Right lobe of liver (tissue), 6 donors: ENCODE measurements at regions not wholly inside any gene's neighbourhood (a gene's known extent, or its start where the extent isn't known, plus 50 kb on each side); places are given as distances from the start of the nearest gene placed in this dataset.
A peak's percentile ranks its signal among the peaks of the same experiment; 100 is the strongest.

Experiments used
- ATAC-seq, 4 donors: fragments of 200-7000 bp; cut with Tn5 transposase; one replicate each; pipeline ENCODE4 v1.9.1; 2020; ENCODE audit warnings: mild to moderate bottlenecking in 4 of 4, moderate library complexity in 4 of 4
- DNase-seq, 3 donors: peaks; one replicate each; pipeline ENCODE4 v3.0.0-alpha.2; 2020
- H3K27ac ChIP-seq, 3 donors: fragments of 200-600 bp; one replicate each; pipeline ENCODE4 v1.8.0; 2022
- H3K27me3 ChIP-seq, 2 donors: fragments of 200-600 bp; one replicate each; pipeline ENCODE4 v1.8.0; 2022
- H3K36me3 ChIP-seq, 4 donors: fragments of 200-600 bp; sonication (generic) in 1 of 4; one replicate each; pipeline versions ENCODE4 v1.5.1 to v1.8.0; 2017 to 2022; ENCODE audit warnings: control low read depth in 1 of 4
- H3K4me1 ChIP-seq, 4 donors: fragments of 200-600 bp; sonication (generic) in 1 of 4; one replicate each; pipeline versions ENCODE4 v1.5.1 to v1.8.0; 2017 to 2022; ENCODE audit warnings: control low read depth in 1 of 4
- H3K4me3 ChIP-seq, 3 donors: fragments of 200-600 bp; one replicate each; pipeline ENCODE4 v1.8.0; 2022
- H3K9me3 ChIP-seq, 4 donors: fragments of 200-600 bp; sonication (generic) in 1 of 4; one replicate each; pipeline versions ENCODE4 v1.5.1 to v1.8.0; 2017 to 2022; ENCODE audit warnings: control low read depth in 1 of 4
- POLR2A ChIP-seq: fragments of 450-650 bp; IDR thresholded peaks from one replicate; pipeline ENCODE4 v1.6.1; 2017; ENCODE audit warnings: antibody characterized with exemption, mild to moderate bottlenecking
- WGBS: methylation state at CpG from one replicate; pipeline ENCODE4 v1.1.6; 2018; ENCODE audit warnings: low coverage, low lambda C conversion rate; ENCODE audit not compliant: insufficient coverage; ENCODE audit errors: missing lambda C conversion rate; 5-methylcytosine and 5-hydroxymethylcytosine counted together
- intact Hi-C, 2 donors: fragments of 100-400 bp; cut with DNase I; formaldehyde crosslinking; loops; one replicate each; pipeline versions ENCODE4 v1.11.2 to v1.14.1; 2022
- TF ChIP-seq, protein P1 (sequence below), 4 donors: fragments of 200-600 bp in 3 of 4; fragments of 450-650 bp in 1 of 4; IDR thresholded peaks; one replicate each; pipeline versions ENCODE4 v1.5.1 to v1.8.0; 2016 to 2022; ENCODE audit warnings: antibody characterized with exemption in 4 of 4, mild to moderate bottlenecking in 2 of 4
- donor health status: DM: no; HTN: yes; CAD: no.
- donor health status: DM: no; HTN: no; CAD: no.
- donor health status: DM: no; HTN: no; CAD: no.
- donor health status: DM: no; HTN: yes; CAD: no.
- donor health status: DM: no; HTN: yes; CAD: no.

DNA sequence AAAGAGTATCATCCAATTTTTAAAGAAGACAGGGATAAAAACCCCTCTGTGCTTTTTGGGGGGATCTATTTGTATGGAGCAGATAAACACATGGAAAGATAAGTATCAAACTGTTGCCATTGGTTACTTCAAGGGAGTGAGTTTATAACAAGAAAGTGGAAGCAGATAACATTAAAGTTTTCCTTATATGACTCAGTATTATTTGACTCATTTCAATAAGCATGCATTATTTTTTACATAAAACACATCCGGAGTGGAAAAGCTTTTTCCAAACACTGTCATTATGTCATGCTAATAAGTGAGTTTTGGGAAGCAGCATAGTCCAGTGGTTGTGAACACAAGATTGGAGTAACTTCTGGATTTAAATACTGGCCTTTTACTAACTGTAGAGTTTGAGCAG lies 452.2 kb downstream of the LTN1 start:
- no peak overlapping the region for H3K27ac ChIP-seq
- H3K4me3 ChIP-seq = no peak overlapping the region
- H3K27me3 ChIP-seq = no peaks in the 10 kb centered on the region
- 69% methylated on average over 1 of the region's 1 CpG for WGBS
- peaks cover 0 to 17% (median 0%) of the 10 kb centered on the region in 4 donors for H3K4me1 ChIP-seq
- intact Hi-C loops = no loop called here
- DNase-seq (no peak), ATAC-seq (no peak)
- TF ChIP-seq POLR2A = no peak
- TF ChIP-seq, protein P1, sequence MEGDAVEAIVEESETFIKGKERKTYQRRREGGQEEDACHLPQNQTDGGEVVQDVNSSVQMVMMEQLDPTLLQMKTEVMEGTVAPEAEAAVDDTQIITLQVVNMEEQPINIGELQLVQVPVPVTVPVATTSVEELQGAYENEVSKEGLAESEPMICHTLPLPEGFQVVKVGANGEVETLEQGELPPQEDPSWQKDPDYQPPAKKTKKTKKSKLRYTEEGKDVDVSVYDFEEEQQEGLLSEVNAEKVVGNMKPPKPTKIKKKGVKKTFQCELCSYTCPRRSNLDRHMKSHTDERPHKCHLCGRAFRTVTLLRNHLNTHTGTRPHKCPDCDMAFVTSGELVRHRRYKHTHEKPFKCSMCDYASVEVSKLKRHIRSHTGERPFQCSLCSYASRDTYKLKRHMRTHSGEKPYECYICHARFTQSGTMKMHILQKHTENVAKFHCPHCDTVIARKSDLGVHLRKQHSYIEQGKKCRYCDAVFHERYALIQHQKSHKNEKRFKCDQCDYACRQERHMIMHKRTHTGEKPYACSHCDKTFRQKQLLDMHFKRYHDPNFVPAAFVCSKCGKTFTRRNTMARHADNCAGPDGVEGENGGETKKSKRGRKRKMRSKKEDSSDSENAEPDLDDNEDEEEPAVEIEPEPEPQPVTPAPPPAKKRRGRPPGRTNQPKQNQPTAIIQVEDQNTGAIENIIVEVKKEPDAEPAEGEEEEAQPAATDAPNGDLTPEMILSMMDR (IDR thresholded peaks at IDR 0.05) = no peak
- H3K36me3 ChIP-seq = no peaks in the 10 kb centered on the region
- no peaks in the 10 kb centered on the region for H3K9me3 ChIP-seq

DNA sequence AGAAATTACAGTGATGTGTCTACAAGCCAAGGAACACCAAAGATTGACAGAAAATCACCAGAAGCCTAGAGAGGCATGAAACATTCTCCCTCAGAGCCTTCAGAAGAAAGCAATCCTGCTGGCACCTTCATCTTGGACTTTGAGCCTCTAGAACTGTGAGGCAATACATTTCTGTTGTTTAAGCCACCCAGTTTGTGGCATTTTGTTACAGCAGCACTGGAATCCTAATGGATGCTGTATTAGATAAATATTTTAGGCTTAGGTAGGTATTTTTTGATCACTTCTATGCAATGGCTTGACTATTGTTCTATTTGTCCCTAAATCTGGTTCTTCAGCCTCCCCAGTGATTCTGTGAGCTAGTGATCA lies 453.1 kb downstream of the LTN1 start:
- H3K27me3 ChIP-seq = no peaks in the 10 kb centered on the region
- no peak overlapping the region for H3K4me3 ChIP-seq
- H3K9me3 ChIP-seq = no peaks in the 10 kb centered on the region
- TF ChIP-seq, protein P1 (IDR thresholded peaks at IDR 0.05) = no peak
- no peak for TF ChIP-seq POLR2A
- peak; percentile 67 to 82 (median 73) for ATAC-seq
- H3K4me1 ChIP-seq = peaks cover 0 to 17% (median 0%) of the 10 kb centered on the region in 4 donors
- H3K27ac ChIP-seq = no peak overlapping the region
- intact Hi-C loops = no loop called here
- no peaks in the 10 kb centered on the region for H3K36me3 ChIP-seq
- DNase-seq = no peak

DNA sequence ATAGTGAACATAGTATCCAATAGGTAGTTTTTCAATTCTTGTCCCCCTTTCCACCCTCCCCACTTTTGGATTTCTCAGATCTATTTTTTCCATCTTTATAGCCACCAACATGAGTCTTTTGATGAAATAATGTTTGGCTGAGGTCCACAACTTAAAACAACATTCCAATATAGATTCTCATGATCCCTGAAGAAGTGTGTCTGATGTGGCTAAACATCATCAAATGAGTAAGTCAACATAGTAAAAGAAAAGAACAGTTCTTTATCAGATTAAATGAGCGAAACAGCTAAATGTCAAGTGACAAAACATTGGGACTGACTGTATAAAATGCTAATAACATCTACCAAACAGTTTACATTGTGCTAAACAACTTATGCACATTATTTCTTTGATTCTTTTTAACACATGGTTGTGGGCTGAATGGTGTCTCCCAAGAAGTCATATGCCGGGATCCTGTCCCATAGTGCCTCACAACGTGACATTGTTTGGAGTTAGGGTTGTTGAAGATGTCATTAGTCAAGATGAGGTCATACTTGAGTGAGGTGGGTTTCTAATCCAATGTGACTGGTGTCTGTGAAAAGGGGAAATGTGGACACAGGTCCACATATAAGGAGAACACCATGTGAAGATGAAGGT lies 453.6 kb downstream of the LTN1 start:
- TF ChIP-seq POLR2A = no peak
- TF ChIP-seq, protein P1 (IDR thresholded peaks at IDR 0.05) = no peak
- Histone ChIP-seq H3K4me1 (peaks cover 0 to 15% (median 0%) of the 10 kb centered on the region in 4 donors), H3K27ac (no peak overlapping the region), H3K9me3 (no peaks in the 10 kb centered on the region), H3K36me3 (no peaks in the 10 kb centered on the region), H3K27me3 (no peaks in the 10 kb centered on the region), H3K4me3 (no peak overlapping the region)
- ATAC-seq (no peak), DNase-seq (no peak)
- intact Hi-C loops = no loop called here
- 89% methylated on average over 3 of the region's 3 CpGs for WGBS

DNA sequence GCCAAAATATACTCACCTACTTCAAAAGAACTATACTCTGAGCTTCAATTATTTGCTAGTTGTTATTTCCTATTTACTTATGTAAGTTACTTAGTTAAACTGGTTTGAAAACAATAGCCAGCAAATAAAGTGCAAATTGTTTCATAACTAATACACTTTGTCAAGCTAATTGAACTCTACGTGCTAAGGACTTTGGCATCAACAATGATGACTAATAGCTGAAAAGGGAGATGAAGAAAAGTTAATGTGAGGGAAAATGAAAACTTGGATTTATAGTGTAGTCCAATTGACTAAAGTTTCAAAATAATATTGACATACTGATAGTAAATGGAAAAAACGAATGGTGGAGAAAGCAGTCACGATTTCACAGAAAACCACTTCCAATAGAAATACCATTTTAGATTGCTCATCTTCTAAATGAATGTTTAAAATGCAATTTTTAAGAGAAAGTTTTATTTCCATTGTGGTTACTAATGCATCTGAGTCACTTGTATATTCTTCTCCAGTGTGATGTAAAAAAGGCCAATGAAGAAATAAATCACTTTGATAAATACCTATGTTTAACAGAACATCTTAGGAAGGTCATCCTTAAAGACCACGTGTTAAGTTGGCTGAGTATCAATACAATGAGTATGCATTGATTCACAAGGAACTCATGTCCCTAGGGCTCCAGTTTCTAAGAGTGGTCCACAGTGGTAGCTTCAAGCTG lies 455.2 kb downstream of the LTN1 start:
- 60% methylated on average over 4 of the region's 4 CpGs for WGBS
- TF ChIP-seq, protein P1 (IDR thresholded peaks at IDR 0.05) = no peak
- no peak for TF ChIP-seq POLR2A
- no peaks in the 10 kb centered on the region for H3K27me3 ChIP-seq
- H3K4me1 ChIP-seq = peaks cover 0 to 5% (median 0%) of the 10 kb centered on the region in 4 donors
- H3K36me3 ChIP-seq = no peaks in the 10 kb centered on the region
- DNase-seq (no peak), ATAC-seq (peak in 1 of 4 donors; percentile 25)
- intact Hi-C loops = no loop called here
- H3K27ac ChIP-seq = no peak overlapping the region
- no peak overlapping the region for H3K4me3 ChIP-seq
- H3K9me3 ChIP-seq = no peaks in the 10 kb centered on the region
